H9 (cell line): ENCODE measurements at regions not wholly inside any gene's neighbourhood (a gene's known extent, or its start where the extent isn't known, plus 50 kb on each side); places are given as distances from the start of the nearest gene placed in this dataset.

Experiments used
- DNase-seq: peaks from one replicate; pipeline ENCODE4 v3.0.0-alpha.2; 2017
- H2AFZ ChIP-seq: one replicate; pipeline ENCODE4 v1.6.1; 2013; ENCODE audit warnings: mild to moderate bottlenecking, low read length, control low read depth, moderate library complexity
- H2AK5ac ChIP-seq: 2 replicates; pipeline ENCODE4 v1.6.1; 2013; ENCODE audit warnings: low read length, control low read depth, mixed read lengths; ENCODE audit not compliant: insufficient read length
- H2BK120ac ChIP-seq: one replicate; pipeline ENCODE4 v1.6.1; 2013; ENCODE audit warnings: low read depth, mild to moderate bottlenecking, low read length, control low read depth, inconsistent platforms; ENCODE audit not compliant: poor library complexity, severe bottlenecking
- H2BK12ac ChIP-seq: 2 replicates; pipeline ENCODE4 v1.6.1; 2013; ENCODE audit warnings: low read length, control low read depth, mixed read lengths, low read depth; ENCODE audit not compliant: insufficient read length
- H2BK15ac ChIP-seq: 2 replicates; pipeline ENCODE4 v1.6.1; 2013; ENCODE audit warnings: low read depth, low read length, control low read depth
- H2BK20ac ChIP-seq: one replicate; pipeline ENCODE4 v1.6.1; 2013; ENCODE audit warnings: low read depth, mild to moderate bottlenecking, low read length, control low read depth, inconsistent platforms; ENCODE audit not compliant: poor library complexity, severe bottlenecking
- H2BK5ac ChIP-seq: 2 replicates; pipeline ENCODE4 v1.6.1; 2013; ENCODE audit warnings: low read length, control low read depth, mixed read lengths; ENCODE audit not compliant: insufficient read length
- H3K14ac ChIP-seq: 2 replicates; pipeline ENCODE4 v1.6.1; 2013; ENCODE audit warnings: low read length, control low read depth; ENCODE audit not compliant: insufficient read depth
- H3K18ac ChIP-seq: 2 replicates; pipeline ENCODE4 v1.6.1; 2013; ENCODE audit warnings: low read depth, mild to moderate bottlenecking, mixed read lengths, low read length, control low read depth; ENCODE audit not compliant: insufficient read length
- H3K23ac ChIP-seq: 2 replicates; pipeline ENCODE4 v1.6.1; 2013; ENCODE audit warnings: low read length, control low read depth, mixed read lengths, low read depth; ENCODE audit not compliant: insufficient read length
- H3K23me2 ChIP-seq: 2 replicates; pipeline ENCODE4 v1.6.1; 2013; ENCODE audit warnings: low read depth, mild to moderate bottlenecking, mixed read lengths, low read length, control low read depth; ENCODE audit not compliant: insufficient read length, poor library complexity, severe bottlenecking
- H3K27ac ChIP-seq: 2 replicates; pipeline ENCODE4 v1.5.1; 2013; ENCODE audit warnings: low read length, control low read depth, mixed read lengths, low read depth; ENCODE audit not compliant: insufficient read length
- H3K27me3 ChIP-seq: 2 replicates; pipeline ENCODE4 v1.6.1; 2013; ENCODE audit warnings: low read length, control low read depth, inconsistent platforms; ENCODE audit not compliant: insufficient read depth
- H3K4ac ChIP-seq: 2 replicates; pipeline ENCODE4 v1.6.1; 2013; ENCODE audit warnings: low read depth, mild to moderate bottlenecking, control low read depth, inconsistent platforms, low read length, moderate library complexity
- H3K4me1 ChIP-seq: 2 replicates; pipeline ENCODE4 v1.6.1; 2013; ENCODE audit warnings: low read length, control low read depth, inconsistent platforms; ENCODE audit not compliant: insufficient read depth
- H3K4me2 ChIP-seq: 2 replicates; pipeline ENCODE4 v1.6.1; 2013; ENCODE audit warnings: low read length, control low read depth, mixed read lengths; ENCODE audit not compliant: insufficient read length, insufficient read depth
- H3K56ac ChIP-seq: 2 replicates; pipeline ENCODE4 v1.6.1; 2013; ENCODE audit warnings: low read depth, mild to moderate bottlenecking, mixed read lengths, low read length, control low read depth; ENCODE audit not compliant: insufficient read length
- H3K79me1 ChIP-seq: 2 replicates; pipeline ENCODE4 v1.6.1; 2013; ENCODE audit warnings: low read depth, mild to moderate bottlenecking, moderate library complexity, low read length, control low read depth, inconsistent platforms; ENCODE audit not compliant: insufficient read depth, poor library complexity, severe bottlenecking
- H3K79me2 ChIP-seq: 2 replicates; pipeline ENCODE4 v1.6.1; 2013; ENCODE audit warnings: low read length, control low read depth, inconsistent platforms; ENCODE audit not compliant: insufficient read depth
- H3K9ac ChIP-seq: 2 replicates; pipeline ENCODE4 v1.6.1; 2013; ENCODE audit warnings: low read length, control low read depth, mixed read lengths; ENCODE audit not compliant: insufficient read length; ENCODE audit errors: extremely low read depth
- H3K9me3 ChIP-seq: one replicate; pipeline ENCODE4 v1.6.1; 2013; ENCODE audit warnings: low read depth, low read length, inconsistent platforms; ENCODE audit not compliant: control insufficient read depth
- H3T11ph ChIP-seq: one replicate; pipeline ENCODE4 v1.6.1; 2013; ENCODE audit warnings: mild to moderate bottlenecking, low read length, control low read depth, inconsistent platforms
- H4K20me1 ChIP-seq: one replicate; pipeline ENCODE4 v1.6.1; 2013; ENCODE audit not compliant: control insufficient read depth, insufficient read length, insufficient read depth
- H4K5ac ChIP-seq: 2 replicates; pipeline ENCODE4 v1.6.1; 2013; ENCODE audit warnings: low read depth, mild to moderate bottlenecking, mixed read lengths, low read length, control low read depth; ENCODE audit not compliant: insufficient read length
- H4K8ac ChIP-seq: replicated peaks from 2 replicates; pipeline ENCODE4 v1.6.1; 2013; ENCODE audit warnings: low read length, control low read depth, mixed read lengths, low read depth; ENCODE audit not compliant: insufficient read length
- H4K91ac ChIP-seq: 2 replicates; pipeline ENCODE4 v1.6.1; 2013; ENCODE audit warnings: low read depth, mild to moderate bottlenecking, moderate library complexity, mixed read lengths, low read length, control low read depth; ENCODE audit not compliant: insufficient read length
- H3K27ac Mint-ChIP-seq, 3 experiments: 2 replicates in 2 of 3; 3 replicates in 1 of 3; pipeline ENCODE4 v1.8.0; 2020 to 2021; ENCODE audit warnings: mixed read lengths in 3 of 3, mild to moderate bottlenecking in 1 of 3, moderate library complexity in 1 of 3
- H3K27me3 Mint-ChIP-seq: 2 replicates; pipeline ENCODE4 v1.8.0; 2021; ENCODE audit warnings: low read depth, mild to moderate bottlenecking, moderate library complexity, mixed read lengths
- H3K36me3 Mint-ChIP-seq, 3 experiments: 2 replicates in 2 of 3; 3 replicates in 1 of 3; pipeline ENCODE4 v1.8.0; 2020 to 2021; ENCODE audit warnings: low read depth in 3 of 3, mixed read lengths in 3 of 3; ENCODE audit not compliant: insufficient read depth in 1 of 3
- H3K4me1 Mint-ChIP-seq, 2 experiments: 2 replicates each; pipeline ENCODE4 v1.8.0; 2020; ENCODE audit warnings: mixed read lengths in 2 of 2
- H3K4me3 Mint-ChIP-seq, 2 experiments: 2 replicates in 1 of 2; 3 replicates in 1 of 2; pipeline ENCODE4 v1.8.0; 2020 to 2021; ENCODE audit warnings: mild to moderate bottlenecking in 2 of 2, mixed read lengths in 2 of 2, moderate library complexity in 1 of 2
- H3K9me3 Mint-ChIP-seq, 2 experiments: 2 replicates in 1 of 2; 3 replicates in 1 of 2; pipeline ENCODE4 v1.8.0; 2020; ENCODE audit warnings: mild to moderate bottlenecking in 2 of 2, mixed read lengths in 2 of 2, moderate library complexity in 1 of 2
- WGBS: extraction: QIAGEN DNeasy Blood & Tissue Kit; methylation state at CpG from one replicate; pipeline ENCODE4 v1.1.7; 2013; ENCODE audit warnings: missing lambda C conversion rate, low lambda C conversion rate, mixed read lengths; ENCODE audit not compliant: insufficient read length; ENCODE audit errors: extremely low coverage; 5-methylcytosine and 5-hydroxymethylcytosine counted together
- TF ChIP-seq, protein P1 (sequence below): fragments of 200-600 bp; sonication (generic); conservative IDR thresholded peaks from 3 replicates; pipeline ENCODE4 v1.8.0; 2021; ENCODE audit warnings: antibody characterized with exemption, mild to moderate bottlenecking

- H3K18ac ChIP-seq, result no peak overlapping the region
- Mint-ChIP-seq H3K4me1 (peaks cover 24 to 33% of the 10 kb centered on the region in 2 experiments), H3K9me3 (no peaks in the 10 kb centered on the region; a peak in 1 of 5 replicates), H3K27ac (no peak overlapping the region), H3K4me3 (no peak overlapping the region), H3K27me3 (no peaks in the 10 kb centered on the region), H3K36me3 (no peaks in the 10 kb centered on the region)
- no peak overlapping the region for H2AK5ac ChIP-seq
- no peak for DNase-seq
- H3K9ac ChIP-seq, result no peak overlapping the region
- H3K4me1 ChIP-seq, result peaks cover 8% of the 10 kb centered on the region; the same call in 1 of the 2 replicates
- H3K27ac ChIP-seq, result no peak overlapping the region
- no CpG with 5 or more reads among the region's 11 CpGs for WGBS
- H2BK20ac ChIP-seq, result no peak overlapping the region
- H3K27me3 ChIP-seq, result no peaks in the 10 kb centered on the region
- H3K79me2 ChIP-seq, result no peaks in the 10 kb centered on the region
- no peaks in the 10 kb centered on the region for H3K9me3 ChIP-seq
- H3K4me2 ChIP-seq, result no peak overlapping the region
- no peaks in the 10 kb centered on the region for H3K79me1 ChIP-seq
- H3K56ac ChIP-seq, result no peak overlapping the region
- no peak overlapping the region for H2BK12ac ChIP-seq
- H3K23ac ChIP-seq, result no peak overlapping the region
- H2BK120ac ChIP-seq, result no peak overlapping the region
- no peak overlapping the region for H2BK5ac ChIP-seq
- H4K8ac ChIP-seq, result no peak overlapping the region
- no peaks in the 10 kb centered on the region for H3K23me2 ChIP-seq
- H3T11ph ChIP-seq, result no peak overlapping the region
- no peak overlapping the region for H2AFZ ChIP-seq
- TF ChIP-seq, protein P1, sequence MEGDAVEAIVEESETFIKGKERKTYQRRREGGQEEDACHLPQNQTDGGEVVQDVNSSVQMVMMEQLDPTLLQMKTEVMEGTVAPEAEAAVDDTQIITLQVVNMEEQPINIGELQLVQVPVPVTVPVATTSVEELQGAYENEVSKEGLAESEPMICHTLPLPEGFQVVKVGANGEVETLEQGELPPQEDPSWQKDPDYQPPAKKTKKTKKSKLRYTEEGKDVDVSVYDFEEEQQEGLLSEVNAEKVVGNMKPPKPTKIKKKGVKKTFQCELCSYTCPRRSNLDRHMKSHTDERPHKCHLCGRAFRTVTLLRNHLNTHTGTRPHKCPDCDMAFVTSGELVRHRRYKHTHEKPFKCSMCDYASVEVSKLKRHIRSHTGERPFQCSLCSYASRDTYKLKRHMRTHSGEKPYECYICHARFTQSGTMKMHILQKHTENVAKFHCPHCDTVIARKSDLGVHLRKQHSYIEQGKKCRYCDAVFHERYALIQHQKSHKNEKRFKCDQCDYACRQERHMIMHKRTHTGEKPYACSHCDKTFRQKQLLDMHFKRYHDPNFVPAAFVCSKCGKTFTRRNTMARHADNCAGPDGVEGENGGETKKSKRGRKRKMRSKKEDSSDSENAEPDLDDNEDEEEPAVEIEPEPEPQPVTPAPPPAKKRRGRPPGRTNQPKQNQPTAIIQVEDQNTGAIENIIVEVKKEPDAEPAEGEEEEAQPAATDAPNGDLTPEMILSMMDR, result no peak
- no peak overlapping the region for H4K5ac ChIP-seq
- H3K14ac ChIP-seq, result no peak overlapping the region
- no peak overlapping the region for H2BK15ac ChIP-seq
- no peak overlapping the region for H4K91ac ChIP-seq
- no peaks in the 10 kb centered on the region for H4K20me1 ChIP-seq
- H3K4ac ChIP-seq, result no peak overlapping the region
Measured at GRCh38 chr10:110425684-110426293, 71.9 kb upstream of the DUSP5 start.
